BJ (cell line): ENCODE measurements at regions not wholly inside any gene's neighbourhood (a gene's known extent, or its start where the extent isn't known, plus 50 kb on each side); places are given as distances from the start of the nearest gene placed in this dataset.

Experiments
- CTCF ChIA-PET: fragments of 350-600 bp; formaldehyde crosslinking; extraction: SDS; loops from one replicate; lab custom pipeline; 2021; ENCODE audit warnings: antibody characterized with exemption, inconsistent platforms; lab: Yijun Ruan, JAX
- POLR2A ChIA-PET: fragments of 300-600 bp; sonication (Branson Sonifier 250); formaldehyde crosslinking; extraction: SDS; loops from one replicate; lab custom pipeline; 2021; ENCODE audit warnings: antibody characterized with exemption; lab: Charles Lee
- DNase-seq: peaks from one replicate; pipeline ENCODE4 v3.0.0-alpha.2; 2011; ENCODE audit warnings: low read depth
- H3K27me3 ChIP-seq: 2 replicates; pipeline ENCODE4 v1.6.0; 2011; ENCODE audit warnings: low read length; ENCODE audit not compliant: control insufficient read depth, insufficient read depth
- H3K36me3 ChIP-seq: 2 replicates; pipeline ENCODE4 v1.5.1; 2011; ENCODE audit warnings: low read length; ENCODE audit not compliant: control insufficient read depth, insufficient read depth
- H3K4me3 ChIP-seq: 2 replicates; pipeline ENCODE4 v1.5.1; 2011; ENCODE audit warnings: low read depth, mild to moderate bottlenecking, control low read depth, low read length
- CTCF ChIP-seq: IDR thresholded peaks from 2 replicates; pipeline ENCODE4 v1.5.1; 2011; ENCODE audit warnings: low read depth, mild to moderate bottlenecking, control low read depth, inconsistent platforms, low read length, moderate library complexity; ENCODE audit not compliant: insufficient read depth

GRCh38 chr2:64853894-64854293, 135.3 kb upstream of the SLC1A4 start:
- TF ChIP-seq CTCF = no peak
- ChIA-PET POLR2A (no interaction called here), CTCF (interaction anchor here (0.6 kb wide), 1 partner anchor 228 kb away, joined by 4 read pairs; no protein-coding TSS in a partner anchor)
- no peak for DNase-seq
- Histone ChIP-seq H3K4me3 (no peak overlapping the region), H3K27me3 (no peaks in the 10 kb centered on the region), H3K36me3 (no peaks in the 10 kb centered on the region)

- Histone ChIP-seq H3K4me3 (no peak overlapping the region), H3K36me3 (no peaks in the 10 kb centered on the region), H3K27me3 (no peaks in the 10 kb centered on the region)
- TF ChIP-seq CTCF = no peak
- no peak for DNase-seq
- CTCF ChIA-PET = interaction anchor here (0.6 kb wide), 2 partner anchors 15 to 229 kb away, joined by 3 to 4 read pairs; no protein-coding TSS in a partner anchor
- POLR2A ChIA-PET = no interaction called here
These were observed 134.4 kb upstream of the SLC1A4 start for GRCh38 chr2:64854773-64855237.

- DNase-seq = no peak
- 0 out of 2 replicates have a peak, but pooled peaks have one; percentile 15 for TF ChIP-seq CTCF
- POLR2A ChIA-PET = no interaction called here
- CTCF ChIA-PET = interaction anchor here (1.2 to 4.0 kb wide), 4 partner anchors 9 to 204 kb away, joined by 4 to 20 read pairs (median 6); partner anchors contain the start of gene SERTAD2
- H3K36me3 ChIP-seq = no peaks in the 10 kb centered on the region
- H3K4me3 ChIP-seq = no peak overlapping the region
- no peaks in the 10 kb centered on the region for H3K27me3 ChIP-seq
These were observed 131.4 kb upstream of the SLC1A4 start for GRCh38 chr2:64857581-64858471.

GRCh38 chr2:64858541-64859311, 130.5 kb upstream of the SLC1A4 start:
- Histone ChIP-seq H3K36me3 (no peaks in the 10 kb centered on the region), H3K4me3 (no peak overlapping the region), H3K27me3 (no peaks in the 10 kb centered on the region)
- POLR2A ChIA-PET = interaction anchor here (0.9 to 1.5 kb wide), 2 partner anchors 91 to 205 kb away, joined by 3 to 6 read pairs; partner anchors contain the start of gene SERTAD2
- DNase-seq = no peak
- TF ChIP-seq CTCF = no peak
- CTCF ChIA-PET = interaction anchor here (0.6 to 4.0 kb wide), 10 partner anchors 8 to 528 kb away, joined by 3 to 20 read pairs (median 4); partner anchors contain the start of gene SERTAD2
